ENCODE measurements at regions not wholly inside any gene's neighbourhood (a gene's known extent, or its start where the extent isn't known, plus 50 kb on each side); places are given as distances from the start of the nearest gene placed in this dataset.
"Not testable (repeated sequence)": the region's sequence is repeated elsewhere in the genome, so short reads cannot be mapped to it uniquely, and the experiment has no call there.

- no peak for DNase-seq
Observed at GRCh38 chr10:28449926-28450325, 83.0 kb upstream of the WAC start.

- no peak for DNase-seq
Observed at GRCh38 chr10:28453926-28454325, 79.0 kb upstream of the WAC start.

GRCh38 chr10:28457110-28457509 is 75.8 kb upstream of the WAC start:
- no peak for DNase-seq

GRCh38 chr10:28457873-28458272 is 75.0 kb upstream of the WAC start:
- not testable (repeated sequence) for DNase-seq

- DNase-seq, result no peak
Observed at GRCh38 chr10:28459453-28460144, 73.3 kb upstream of the WAC start.

- DNase-seq, result no peak
Observed at GRCh38 chr10:28463141-28463540, 69.8 kb upstream of the WAC start.

GRCh38 chr10:28463676-28464395 is 69.1 kb upstream of the WAC start:
- no peak for DNase-seq

GRCh38 chr10:28467615-28468014 is 65.3 kb upstream of the WAC start:
- DNase-seq, result no peak

- no peak for DNase-seq
Observed at GRCh38 chr10:28468707-28469483, 64.0 kb upstream of the WAC start.

- no peak for DNase-seq
Observed at GRCh38 chr10:28470873-28471651, 61.9 kb upstream of the WAC start.

GRCh38 chr10:28471652-28472050 is 61.3 kb upstream of the WAC start:
- no peak for DNase-seq

GRCh38 chr10:28478646-28479045 is 54.3 kb upstream of the WAC start:
- no peak for DNase-seq

- no peak for DNase-seq
Observed at GRCh38 chr10:28479425-28479865, 53.5 kb upstream of the WAC start.

GRCh38 chr10:28479927-28480627 is 52.8 kb upstream of the WAC start:
- no peak for DNase-seq

- DNase-seq, result no peak
Observed at GRCh38 chr10:28480628-28480965, 52.3 kb upstream of the WAC start.

- not testable (repeated sequence) for DNase-seq
Observed at GRCh38 chr10:28481346-28481745, 51.6 kb upstream of the WAC start.

GRCh38 chr10:28481968-28482367 is 51.0 kb upstream of the WAC start:
- no peak for DNase-seq
